ENCODE measurements at regions not wholly inside any gene's neighbourhood (a gene's known extent, or its start where the extent isn't known, plus 50 kb on each side); places are given as distances from the start of the nearest gene placed in this dataset.

DNA sequence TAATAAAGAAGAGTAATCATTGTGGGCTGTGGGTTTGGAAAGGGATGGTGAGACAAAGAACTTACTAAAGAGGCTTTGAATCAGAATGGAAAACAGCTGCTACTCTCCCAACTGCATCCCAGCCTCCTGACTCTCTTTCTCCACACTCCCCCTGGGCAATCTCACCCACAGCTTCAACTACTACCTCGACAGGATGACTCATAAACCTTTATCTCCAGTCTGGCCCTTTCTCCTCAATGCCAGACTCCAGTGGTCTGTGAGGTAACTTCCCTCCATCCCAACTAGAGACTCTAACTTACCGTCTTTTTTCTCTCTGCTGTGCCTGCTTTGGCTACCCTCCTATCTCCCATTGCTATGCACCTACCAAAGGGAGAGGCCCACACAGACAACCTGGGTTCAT, 135.3 kb upstream of the RREB1 start:
- Histone ChIP-seq H3K4me3 (no peak overlapping the region), H3K27ac (no peak overlapping the region), H3K4me1 (peaks cover 0 to 31% (median 10%) of the 10 kb centered on the region in 3 donors), H3K27me3 (no peaks in the 10 kb centered on the region), H3K9me3 (no peaks in the 10 kb centered on the region), H3K36me3 (no peaks in the 10 kb centered on the region)
- no peak for DNase-seq
- 37 to 50% methylated on average over 2 of the region's 2 CpGs for WGBS, 2 donors
- no peak for TF ChIP-seq POLR2A (IDR thresholded peaks at IDR 0.05)
- TF ChIP-seq, protein P1, sequence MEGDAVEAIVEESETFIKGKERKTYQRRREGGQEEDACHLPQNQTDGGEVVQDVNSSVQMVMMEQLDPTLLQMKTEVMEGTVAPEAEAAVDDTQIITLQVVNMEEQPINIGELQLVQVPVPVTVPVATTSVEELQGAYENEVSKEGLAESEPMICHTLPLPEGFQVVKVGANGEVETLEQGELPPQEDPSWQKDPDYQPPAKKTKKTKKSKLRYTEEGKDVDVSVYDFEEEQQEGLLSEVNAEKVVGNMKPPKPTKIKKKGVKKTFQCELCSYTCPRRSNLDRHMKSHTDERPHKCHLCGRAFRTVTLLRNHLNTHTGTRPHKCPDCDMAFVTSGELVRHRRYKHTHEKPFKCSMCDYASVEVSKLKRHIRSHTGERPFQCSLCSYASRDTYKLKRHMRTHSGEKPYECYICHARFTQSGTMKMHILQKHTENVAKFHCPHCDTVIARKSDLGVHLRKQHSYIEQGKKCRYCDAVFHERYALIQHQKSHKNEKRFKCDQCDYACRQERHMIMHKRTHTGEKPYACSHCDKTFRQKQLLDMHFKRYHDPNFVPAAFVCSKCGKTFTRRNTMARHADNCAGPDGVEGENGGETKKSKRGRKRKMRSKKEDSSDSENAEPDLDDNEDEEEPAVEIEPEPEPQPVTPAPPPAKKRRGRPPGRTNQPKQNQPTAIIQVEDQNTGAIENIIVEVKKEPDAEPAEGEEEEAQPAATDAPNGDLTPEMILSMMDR (IDR thresholded peaks at IDR 0.05) = no peak
- intact Hi-C loops (cut with DNase I) = no loop called here

DNA sequence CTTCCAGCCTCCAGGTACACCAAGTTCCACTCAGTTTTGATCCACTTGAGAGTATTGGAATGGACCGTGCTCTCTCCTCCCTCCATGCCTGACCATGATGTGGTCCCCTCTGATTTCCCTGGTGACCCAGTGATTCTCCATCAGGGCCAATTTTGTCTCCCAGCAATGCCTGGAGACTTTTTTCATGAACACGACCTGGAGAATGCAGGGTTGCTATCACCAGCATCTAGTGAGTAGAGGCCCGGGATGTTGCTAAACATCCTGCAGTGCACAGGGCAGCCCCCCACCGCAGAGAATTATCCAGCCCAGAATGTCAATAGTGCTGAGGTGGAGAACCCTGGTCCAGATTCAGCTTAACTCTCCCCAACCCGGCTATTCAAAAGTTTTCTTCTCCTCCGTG, 134.0 kb upstream of the RREB1 start:
- no peaks in the 10 kb centered on the region for H3K36me3 ChIP-seq
- H3K27me3 ChIP-seq = no peaks in the 10 kb centered on the region
- no peaks in the 10 kb centered on the region for H3K9me3 ChIP-seq
- DNase-seq = no peak
- 80 to 82% methylated on average over 6 of the region's 6 CpGs for WGBS, 2 donors
- intact Hi-C loops (cut with DNase I) = no loop called here
- TF ChIP-seq, protein P1 (IDR thresholded peaks at IDR 0.05) = no peak
- H3K4me3 ChIP-seq = no peak overlapping the region
- peaks cover 5 to 31% (median 8%) of the 10 kb centered on the region in 3 donors for H3K4me1 ChIP-seq
- no peak overlapping the region for H3K27ac ChIP-seq

DNA sequence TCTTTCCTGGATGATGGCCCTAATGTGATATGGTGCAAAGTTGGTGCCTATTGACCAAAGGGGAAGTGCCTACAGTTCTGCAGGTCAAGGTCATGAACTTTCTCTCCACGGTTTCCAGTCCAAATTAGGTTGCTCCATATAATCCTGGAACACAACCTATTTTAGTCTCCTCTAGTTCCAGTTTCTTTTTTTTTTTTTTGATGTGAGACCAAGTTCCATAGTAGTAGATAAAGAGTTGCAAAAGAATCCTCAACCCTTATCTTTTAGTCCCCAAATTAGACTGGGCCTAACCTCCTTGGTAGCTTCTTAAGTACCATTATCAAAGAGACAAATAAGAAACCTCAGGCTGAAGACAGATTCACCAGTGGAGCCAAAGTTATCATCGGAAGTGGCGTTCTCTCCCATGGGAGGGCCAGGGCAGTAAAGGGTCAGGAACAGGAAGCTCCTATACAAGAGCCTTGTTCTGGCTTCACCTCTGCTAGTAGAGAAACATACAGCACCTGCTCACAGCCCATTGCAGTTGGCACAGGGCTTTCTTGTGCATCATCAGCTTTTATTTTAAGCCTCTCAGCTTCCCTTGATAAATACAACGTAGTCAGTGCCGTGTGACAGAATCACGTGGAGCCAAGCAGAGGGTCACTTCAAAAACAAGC, 132.2 kb upstream of the RREB1 start:
- no peaks in the 10 kb centered on the region for H3K36me3 ChIP-seq
- H3K4me3 ChIP-seq = no peak overlapping the region
- TF ChIP-seq POLR2A (IDR thresholded peaks at IDR 0.05) = no peak
- TF ChIP-seq, protein P1 (IDR thresholded peaks at IDR 0.05) = no peak
- H3K9me3 ChIP-seq = no peaks in the 10 kb centered on the region
- 62 to 75% methylated on average over 3 to 4 of the region's 6 CpGs for WGBS, 2 donors
- intact Hi-C loops (cut with DNase I) = no loop called here
- no peak for DNase-seq
- no peaks in the 10 kb centered on the region for H3K27me3 ChIP-seq
- no peak overlapping the region for H3K27ac ChIP-seq
- H3K4me1 ChIP-seq = peaks cover 0 to 14% (median 5%) of the 10 kb centered on the region in 3 donors

DNA sequence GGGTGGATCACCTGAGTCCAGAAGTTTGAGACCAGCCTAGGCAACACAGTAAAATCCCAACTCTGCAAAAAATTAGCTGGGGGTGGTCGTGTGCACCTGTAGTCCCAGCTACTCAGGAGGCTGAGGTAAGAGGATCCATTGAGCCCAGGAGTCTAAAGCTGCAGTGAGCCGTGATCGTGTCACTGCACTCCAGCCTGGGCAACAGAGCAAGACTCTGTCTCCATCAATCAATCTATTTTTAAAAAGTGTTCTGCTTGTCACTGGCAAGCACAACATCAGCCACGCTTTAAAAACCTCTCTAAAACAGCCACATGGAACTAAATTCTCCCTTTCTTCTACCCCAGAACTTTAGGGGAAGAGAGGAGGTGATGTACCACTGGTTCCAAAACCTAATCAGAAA, 131.6 kb upstream of the RREB1 start:
- H3K27ac ChIP-seq = no peak overlapping the region
- TF ChIP-seq, protein P1 (IDR thresholded peaks at IDR 0.05) = no peak
- TF ChIP-seq POLR2A (IDR thresholded peaks at IDR 0.05) = no peak
- no peaks in the 10 kb centered on the region for H3K36me3 ChIP-seq
- no peak for DNase-seq
- no peak overlapping the region for H3K4me3 ChIP-seq
- no peaks in the 10 kb centered on the region for H3K27me3 ChIP-seq
- no peaks in the 10 kb centered on the region for H3K9me3 ChIP-seq
- H3K4me1 ChIP-seq = peaks cover 0 to 8% (median 5%) of the 10 kb centered on the region in 3 donors
- intact Hi-C loops (cut with DNase I) = no loop called here
- 67 to 85% methylated on average over 3 to 4 of the region's 4 CpGs for WGBS, 2 donors

DNA sequence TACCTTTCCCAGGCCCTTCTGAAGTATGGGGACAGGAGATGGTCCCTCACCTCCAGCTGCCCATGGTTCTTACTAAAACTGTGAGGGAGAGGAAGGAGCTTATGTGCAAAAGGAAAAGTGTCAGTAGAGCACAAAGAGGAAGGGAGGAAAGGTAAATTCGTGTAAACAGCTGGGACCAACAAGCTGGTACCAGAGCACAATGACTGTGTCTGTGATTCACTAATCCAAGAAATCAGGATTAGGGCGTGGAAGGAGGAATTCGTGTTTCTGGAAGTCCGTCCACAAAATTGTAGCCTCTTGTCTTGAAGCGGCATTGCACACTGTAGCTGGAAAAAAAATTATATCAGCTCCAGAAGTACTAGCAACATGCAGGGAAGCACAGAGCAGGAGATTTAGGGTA, 129.0 kb upstream of the RREB1 start:
- Histone ChIP-seq H3K4me1 (peaks cover 0 to 5% (median 5%) of the 10 kb centered on the region in 3 donors), H3K4me3 (no peak overlapping the region), H3K27me3 (no peaks in the 10 kb centered on the region), H3K9me3 (no peaks in the 10 kb centered on the region), H3K36me3 (no peaks in the 10 kb centered on the region), H3K27ac (no peak overlapping the region)
- intact Hi-C loops (cut with DNase I) = no loop called here
- DNase-seq = no peak
- 36 to 47% methylated on average over 5 of the region's 5 CpGs for WGBS, 2 donors
- no peak for TF ChIP-seq POLR2A (IDR thresholded peaks at IDR 0.05)
- TF ChIP-seq, protein P1 (IDR thresholded peaks at IDR 0.05) = no peak

Measured in esophagus squamous epithelium (tissue), 5 donors.